H4 (cell line): ENCODE measurements at regions not wholly inside any gene's neighbourhood (a gene's known extent, or its start where the extent isn't known, plus 50 kb on each side); places are given as distances from the start of the nearest gene placed in this dataset.
"Not testable (repeated sequence)": the region's sequence is repeated elsewhere in the genome, so short reads cannot be mapped to it uniquely, and the experiment has no call there.

Experiments
- DNase-seq: peaks from one replicate; pipeline ENCODE4 v3.0.0-alpha.2; 2015; ENCODE audit warnings: low spot score

DNA sequence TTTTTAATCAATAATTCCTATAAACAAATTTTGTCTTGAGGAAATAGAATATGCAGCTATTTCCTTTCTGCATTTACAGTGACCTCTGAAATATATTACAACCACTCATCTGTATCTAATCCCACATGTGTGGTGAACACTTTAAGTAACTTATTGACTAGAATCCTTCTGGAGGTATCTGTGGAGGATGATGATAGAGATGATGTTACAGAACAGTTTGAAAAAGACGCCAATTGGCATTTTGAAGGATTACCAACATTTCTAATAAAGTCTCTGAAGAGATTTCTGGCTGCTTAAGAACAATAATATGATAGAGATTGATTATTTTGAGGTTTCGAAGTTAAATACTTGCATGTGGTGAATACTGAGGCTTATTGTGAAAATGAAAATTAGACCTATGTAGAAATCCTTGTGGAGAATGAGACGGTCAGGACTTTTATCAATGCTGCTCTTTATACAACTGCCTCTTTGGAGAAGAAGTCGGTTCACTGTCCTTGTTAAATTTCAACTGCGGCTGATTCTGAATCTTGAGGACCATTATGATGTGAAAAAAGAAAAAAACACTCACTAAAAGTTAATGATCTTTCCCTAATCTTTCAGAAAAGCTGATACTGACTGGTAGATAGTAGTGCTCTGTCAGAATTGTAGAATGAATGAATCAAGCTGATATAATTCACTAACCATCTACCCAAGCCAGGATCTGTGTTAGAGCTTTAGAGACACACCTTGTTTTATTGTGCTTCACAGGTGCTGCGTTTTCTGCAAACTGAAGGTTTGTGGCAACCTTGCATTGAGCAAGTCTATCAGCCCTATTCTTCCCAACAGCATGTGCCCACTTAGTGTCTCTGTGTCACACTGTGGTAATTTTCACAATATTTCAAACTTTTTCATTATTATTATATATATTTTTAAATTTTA, 204.7 kb downstream of the SPRY1 start:
- no peak for DNase-seq

- DNase-seq, result no peak
These were observed 205.4 kb downstream of the SPRY1 start for GRCh38 chr4:123602007-123602406.

GRCh38 chr4:123603165-123603564, 206.6 kb downstream of the SPRY1 start:
- DNase-seq, result peak; percentile 50

GRCh38 chr4:123605797-123606196, 209.2 kb downstream of the SPRY1 start:
- not testable (repeated sequence) for DNase-seq

GRCh38 chr4:123606336-123606735, 209.7 kb downstream of the SPRY1 start:
- DNase-seq, result no peak

- no peak for DNase-seq
These were observed 210.4 kb downstream of the SPRY1 start for GRCh38 chr4:123606946-123607542.

GRCh38 chr4:123609829-123610228, 213.2 kb downstream of the SPRY1 start:
- no peak for DNase-seq

DNA sequence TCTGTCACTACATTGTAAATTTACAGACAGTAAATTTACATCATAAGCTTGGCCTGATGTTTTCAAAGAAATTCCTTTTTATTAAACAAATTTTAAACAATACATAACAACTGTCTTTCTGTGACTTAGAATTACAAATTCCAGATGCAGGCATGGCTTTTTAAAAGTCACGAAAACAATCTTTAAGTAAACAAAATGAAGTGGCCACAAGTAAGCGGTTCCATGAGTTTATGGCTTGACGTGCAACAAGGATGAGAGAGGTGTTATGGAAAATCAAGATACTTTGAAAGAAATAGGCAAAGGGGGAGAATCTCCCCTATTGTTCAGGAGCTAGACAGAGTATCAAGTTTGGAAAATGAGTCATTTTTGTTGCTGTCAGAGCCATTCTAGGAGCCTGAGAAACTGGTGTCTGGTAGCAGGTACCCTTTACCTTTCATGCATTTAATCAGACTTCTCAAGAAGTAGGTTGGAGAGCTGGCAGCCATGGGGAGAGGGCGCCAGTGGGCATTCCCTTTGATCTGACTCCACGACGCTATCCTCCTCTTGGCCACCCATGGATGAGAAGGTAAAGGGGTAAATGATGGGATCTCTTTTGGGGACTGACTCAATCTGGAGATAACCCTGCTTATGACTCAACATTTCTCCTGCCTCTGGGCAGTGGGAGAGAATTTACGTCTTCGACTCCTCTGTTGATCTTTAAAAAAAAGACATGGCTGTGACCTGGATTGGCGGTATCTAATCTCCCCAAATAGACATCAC, 217.2 kb downstream of the SPRY1 start:
- DNase-seq, result no peak

DNA sequence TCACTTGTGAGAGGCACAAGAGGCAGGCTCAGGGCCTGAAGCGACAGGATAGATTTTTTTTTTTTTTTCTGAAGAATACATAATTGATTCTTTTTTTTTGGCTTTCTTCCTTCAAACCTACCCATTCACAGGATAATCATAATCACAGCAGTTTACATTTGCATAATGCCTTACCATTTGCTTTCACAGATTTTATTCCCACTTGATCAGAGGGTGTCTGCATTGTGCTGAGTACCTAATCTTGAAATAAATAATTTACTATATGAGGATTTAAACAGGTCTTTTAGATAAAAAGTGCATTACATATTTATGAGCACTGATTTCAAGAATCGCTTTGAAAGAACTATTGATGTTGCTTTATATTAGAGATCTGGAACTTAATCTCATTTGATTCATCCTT, 219.3 kb downstream of the SPRY1 start:
- DNase-seq, result no peak

- no peak for DNase-seq
These were observed 220.4 kb downstream of the SPRY1 start for GRCh38 chr4:123616951-123617461.

DNA sequence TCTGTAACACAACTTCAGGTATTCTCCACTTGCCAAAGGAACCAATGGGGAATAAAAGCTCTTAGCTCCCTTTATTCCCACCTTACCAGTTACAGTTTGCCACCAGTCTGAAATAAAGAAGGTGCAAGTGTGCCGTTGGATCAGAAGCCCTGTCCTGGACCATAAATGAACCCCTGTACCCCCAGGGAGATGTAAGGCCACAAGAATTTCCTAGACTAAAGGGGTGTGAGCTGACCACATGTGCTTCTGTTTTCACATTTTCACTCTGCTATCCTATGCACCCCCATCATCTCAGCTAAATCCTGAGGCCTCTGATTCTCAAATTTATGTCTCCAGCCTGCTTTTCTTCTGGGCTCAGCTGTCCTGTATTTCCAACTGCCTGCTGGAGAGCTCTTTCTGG, 221.2 kb downstream of the SPRY1 start:
- no peak for DNase-seq

- DNase-seq, result no peak
These were observed 222.0 kb downstream of the SPRY1 start for GRCh38 chr4:123618606-123619005.

DNA sequence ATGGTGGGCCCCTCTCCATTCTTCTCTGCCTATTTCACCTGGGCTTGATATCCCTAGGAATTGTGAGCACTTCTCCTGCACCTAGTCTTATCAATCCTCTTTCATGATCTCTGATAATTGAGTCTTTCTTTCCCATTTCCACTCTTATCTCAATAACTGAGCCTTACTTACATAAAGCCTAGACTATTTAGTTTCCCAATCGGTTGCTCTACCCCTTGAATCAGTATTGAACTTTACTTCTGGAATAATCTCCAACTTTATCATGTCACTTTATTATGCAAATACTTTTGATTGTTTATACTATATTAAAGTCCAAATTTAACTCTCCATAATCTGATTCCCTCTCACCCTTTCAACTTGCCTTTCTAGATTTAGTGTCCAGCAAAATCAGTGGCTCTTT, 222.7 kb downstream of the SPRY1 start:
- DNase-seq, result no peak

GRCh38 chr4:123619895-123620294, 223.3 kb downstream of the SPRY1 start:
- DNase-seq, result no peak

DNA sequence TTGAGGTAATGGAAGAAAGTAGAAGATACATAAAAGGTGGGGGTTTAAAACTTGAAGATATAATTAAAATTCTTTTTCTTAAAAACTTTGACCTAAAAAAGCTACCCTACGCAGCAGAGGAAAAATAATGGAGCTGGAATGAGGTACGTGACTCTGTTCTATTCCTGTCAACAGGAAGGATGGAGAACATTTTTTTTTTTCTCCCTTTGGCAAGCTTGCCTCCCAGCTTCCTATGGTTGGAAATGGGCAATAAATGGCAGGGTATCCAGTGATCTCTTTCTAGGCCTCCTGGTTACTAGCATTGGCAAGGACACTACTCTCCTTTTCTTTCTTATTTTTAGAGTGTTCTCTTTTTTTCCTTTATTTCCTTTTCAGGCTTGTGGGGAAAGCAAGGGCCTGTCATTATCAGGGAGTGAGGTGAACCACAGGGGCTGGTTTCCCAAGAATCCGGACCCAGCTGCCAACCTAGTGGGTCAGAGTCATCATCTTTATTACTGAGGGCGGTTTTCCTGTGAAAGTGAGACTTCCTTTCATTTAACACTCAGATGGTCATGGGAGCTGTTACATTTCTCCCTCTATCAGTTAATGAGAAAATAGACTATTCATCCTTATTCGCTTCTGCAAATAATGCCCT, 224.6 kb downstream of the SPRY1 start:
- DNase-seq, result peak; percentile 45

DNA sequence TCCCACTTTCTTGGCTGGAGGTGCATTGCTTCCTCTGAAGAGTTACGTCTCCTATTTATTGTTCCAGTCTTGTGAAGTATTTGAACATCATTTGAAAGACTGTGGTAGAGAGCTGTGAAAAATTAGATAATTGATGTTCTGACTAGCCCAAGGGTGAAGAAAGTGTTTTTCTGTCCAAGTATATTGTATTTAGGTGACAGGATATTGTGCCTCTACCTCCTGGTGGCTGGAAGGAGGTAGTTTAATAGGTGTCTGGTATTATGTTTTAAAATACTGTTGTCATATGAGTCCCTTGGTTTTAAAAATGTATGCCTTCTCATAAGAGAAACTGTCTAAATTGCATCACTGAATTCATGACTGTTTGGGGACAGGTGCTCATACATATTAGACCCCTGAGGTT, 226.0 kb downstream of the SPRY1 start:
- no peak for DNase-seq

DNA sequence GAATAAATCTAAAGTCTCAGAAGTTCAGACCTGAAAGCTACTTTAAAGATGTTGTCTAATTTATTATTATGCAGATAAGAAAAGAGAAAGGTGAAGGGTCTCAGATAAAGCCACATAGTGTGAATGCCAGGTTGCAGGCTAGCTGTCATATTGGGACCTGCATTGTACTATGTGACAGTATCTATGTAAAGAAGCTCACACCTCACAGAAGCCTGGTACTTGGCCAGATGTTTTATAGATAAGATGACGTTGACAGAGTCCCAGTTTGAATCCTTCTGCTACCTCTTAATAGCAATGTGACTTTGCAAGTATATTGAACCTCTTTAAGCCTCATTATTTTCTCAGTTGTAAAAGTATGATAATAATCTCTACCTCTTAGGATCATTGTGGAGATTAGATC, 227.0 kb downstream of the SPRY1 start:
- no peak for DNase-seq

DNA sequence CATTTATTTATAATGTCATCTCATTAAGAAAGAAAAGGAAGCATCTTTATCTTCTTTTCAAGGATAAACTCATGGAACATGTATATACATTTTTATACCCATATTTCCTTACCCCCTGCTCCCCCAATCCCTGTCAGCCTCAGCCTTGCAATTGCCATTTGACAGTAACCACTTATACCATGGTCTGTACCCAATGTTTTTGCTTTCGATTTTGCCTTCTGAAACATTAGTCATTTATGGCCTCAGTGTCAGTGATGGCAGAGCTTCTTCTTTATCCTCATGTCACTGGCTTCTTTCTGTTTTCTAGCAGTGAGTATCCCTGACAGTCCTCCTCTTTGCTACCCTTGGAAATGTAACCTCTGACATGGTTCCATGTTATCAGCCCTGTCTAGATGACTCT, 228.4 kb downstream of the SPRY1 start:
- DNase-seq, result no peak

- DNase-seq, result no peak
These were observed 231.7 kb downstream of the SPRY1 start for GRCh38 chr4:123628288-123628687.

DNA sequence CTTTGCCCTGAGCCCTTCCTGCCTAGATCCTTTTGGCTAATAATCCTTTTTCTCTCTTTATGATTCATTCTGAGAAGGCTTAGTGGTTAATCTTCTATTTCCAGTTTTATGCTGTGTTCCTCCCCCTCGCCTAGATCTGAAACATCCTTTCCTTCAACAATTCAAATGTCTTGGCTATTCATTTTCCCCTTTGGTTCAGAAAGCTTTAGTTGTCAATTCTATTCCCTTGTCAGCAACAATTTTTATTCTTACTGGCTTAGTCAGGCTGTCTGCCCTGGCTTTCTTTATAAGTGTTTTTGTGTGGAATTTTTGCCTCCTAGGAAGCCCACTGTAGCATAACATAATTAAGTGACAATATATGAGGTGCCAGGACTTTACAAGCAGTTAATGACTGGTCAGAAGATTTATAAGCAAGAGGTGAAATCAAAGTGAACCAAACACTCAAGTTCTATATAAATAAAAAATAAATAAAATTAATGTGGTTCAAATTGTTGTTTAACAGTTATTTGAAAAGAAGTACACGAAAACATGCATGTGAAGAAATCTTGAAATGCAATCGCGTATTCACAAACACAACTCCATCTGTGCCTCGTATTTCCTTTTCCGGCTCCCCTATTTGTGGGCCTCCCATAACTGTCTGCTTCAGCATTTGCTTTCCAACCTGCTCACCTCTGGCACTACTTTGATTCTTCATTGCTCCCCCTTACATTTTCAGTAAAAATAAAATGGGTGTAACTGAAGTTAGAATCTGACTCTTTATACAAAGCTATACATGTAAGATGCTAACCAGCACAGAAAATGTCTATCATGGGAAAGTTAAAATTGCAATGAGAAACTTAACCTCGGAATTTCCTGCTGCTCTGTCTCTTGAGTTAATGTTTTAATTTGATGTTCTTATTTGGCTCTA, 235.4 kb downstream of the SPRY1 start:
- no peak for DNase-seq

GRCh38 chr4:123632693-123633030, 236.1 kb downstream of the SPRY1 start:
- DNase-seq, result no peak
